Lower lobe of right lung (tissue), 2 donors: ENCODE measurements at regions not wholly inside any gene's neighbourhood (a gene's known extent, or its start where the extent isn't known, plus 50 kb on each side); places are given as distances from the start of the nearest gene placed in this dataset.

ENCODE experiments used
- ATAC-seq, 2 donors: fragments of 200-7000 bp; cut with Tn5 transposase; one replicate each; pipeline ENCODE4 v1.9.1; 2020 to 2022; ENCODE audit warnings: mild to moderate bottlenecking in 2 of 2, moderate library complexity in 2 of 2
- DNase-seq: peaks from one replicate; pipeline ENCODE4 v3.0.0-alpha.2; 2020
- H3K27ac ChIP-seq: fragments of 200-600 bp; one replicate; pipeline ENCODE4 v1.8.0; 2022
- H3K27me3 ChIP-seq: fragments of 200-600 bp; one replicate; pipeline ENCODE4 v1.8.0; 2022; ENCODE audit warnings: low read depth
- H3K36me3 ChIP-seq: fragments of 200-600 bp; one replicate; pipeline ENCODE4 v1.8.0; 2022; ENCODE audit warnings: mild to moderate bottlenecking
- H3K4me1 ChIP-seq: fragments of 200-600 bp; one replicate; pipeline ENCODE4 v1.8.0; 2022
- H3K4me3 ChIP-seq: fragments of 200-600 bp; one replicate; pipeline ENCODE4 v1.8.0; 2022; ENCODE audit warnings: mild to moderate bottlenecking
- H3K9me3 ChIP-seq: fragments of 200-600 bp; one replicate; pipeline ENCODE4 v1.8.0; 2022
- CTCF ChIP-seq: fragments of 200-600 bp; IDR thresholded peaks from one replicate; pipeline ENCODE4 v1.8.0; 2022; ENCODE audit warnings: antibody characterized with exemption, mild to moderate bottlenecking
- intact Hi-C: fragments of 100-400 bp; cut with DNase I; formaldehyde crosslinking; loops from one replicate; pipeline ENCODE4 v1.11.0; 2022
- donor health status: DM: no; HTN: yes; CAD: no; lungs with severe emphysema.

GRCh38 chrX:40154853-40155588, 57.3 kb upstream of the BCOR start:
- Histone ChIP-seq H3K27me3 (no peaks in the 10 kb centered on the region), H3K36me3 (no peaks in the 10 kb centered on the region), H3K4me1 (peaks cover 14% of the 10 kb centered on the region), H3K9me3 (no peaks in the 10 kb centered on the region), H3K27ac (peak overlapping the region; percentile 65), H3K4me3 (peak overlapping the region; percentile 52)
- intact Hi-C loops: no loop called here
- DNase-seq: peak; percentile 76
- no peak for TF ChIP-seq CTCF
- peak; percentile 57 to 63 for ATAC-seq

DNA sequence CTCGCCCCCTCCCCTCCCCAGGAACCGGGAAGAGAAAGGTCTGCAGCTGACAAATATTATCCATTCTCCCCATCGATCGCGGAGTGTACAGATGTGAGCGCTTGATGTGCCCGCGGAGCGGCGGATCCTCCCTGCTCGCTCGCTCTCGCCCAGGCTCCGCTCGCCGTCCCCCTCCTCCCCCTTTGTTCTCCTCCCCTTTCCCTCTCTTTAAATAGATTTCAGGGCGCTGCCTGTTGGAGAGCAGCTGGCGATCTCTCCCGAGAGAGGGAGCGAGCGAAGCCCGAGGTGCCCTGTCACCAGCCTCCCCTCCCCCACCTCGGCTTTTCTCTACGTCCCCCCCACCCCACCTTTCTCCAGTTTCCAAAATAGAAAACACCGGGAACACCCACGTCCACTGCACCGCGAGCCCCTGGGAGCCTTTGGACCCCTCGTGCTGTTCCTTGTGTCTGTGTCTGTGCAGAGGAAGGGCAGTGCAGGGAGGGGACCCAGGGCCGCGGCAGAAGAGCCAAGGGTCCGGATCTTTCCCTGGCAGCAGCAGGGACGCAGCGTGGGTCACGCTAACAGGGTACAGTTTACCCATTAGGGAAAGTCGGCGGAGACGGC, 56.6 kb upstream of the BCOR start:
- intact Hi-C loops: no loop called here
- Histone ChIP-seq H3K4me1 (peaks cover 17% of the 10 kb centered on the region), H3K9me3 (no peaks in the 10 kb centered on the region), H3K27me3 (no peaks in the 10 kb centered on the region), H3K36me3 (no peaks in the 10 kb centered on the region), H3K4me3 (peak overlapping the region; percentile 52), H3K27ac (peak overlapping the region; percentile 65)
- ATAC-seq: peak; percentile 6 to 13
- DNase-seq: no peak
- TF ChIP-seq CTCF: no peak

DNA sequence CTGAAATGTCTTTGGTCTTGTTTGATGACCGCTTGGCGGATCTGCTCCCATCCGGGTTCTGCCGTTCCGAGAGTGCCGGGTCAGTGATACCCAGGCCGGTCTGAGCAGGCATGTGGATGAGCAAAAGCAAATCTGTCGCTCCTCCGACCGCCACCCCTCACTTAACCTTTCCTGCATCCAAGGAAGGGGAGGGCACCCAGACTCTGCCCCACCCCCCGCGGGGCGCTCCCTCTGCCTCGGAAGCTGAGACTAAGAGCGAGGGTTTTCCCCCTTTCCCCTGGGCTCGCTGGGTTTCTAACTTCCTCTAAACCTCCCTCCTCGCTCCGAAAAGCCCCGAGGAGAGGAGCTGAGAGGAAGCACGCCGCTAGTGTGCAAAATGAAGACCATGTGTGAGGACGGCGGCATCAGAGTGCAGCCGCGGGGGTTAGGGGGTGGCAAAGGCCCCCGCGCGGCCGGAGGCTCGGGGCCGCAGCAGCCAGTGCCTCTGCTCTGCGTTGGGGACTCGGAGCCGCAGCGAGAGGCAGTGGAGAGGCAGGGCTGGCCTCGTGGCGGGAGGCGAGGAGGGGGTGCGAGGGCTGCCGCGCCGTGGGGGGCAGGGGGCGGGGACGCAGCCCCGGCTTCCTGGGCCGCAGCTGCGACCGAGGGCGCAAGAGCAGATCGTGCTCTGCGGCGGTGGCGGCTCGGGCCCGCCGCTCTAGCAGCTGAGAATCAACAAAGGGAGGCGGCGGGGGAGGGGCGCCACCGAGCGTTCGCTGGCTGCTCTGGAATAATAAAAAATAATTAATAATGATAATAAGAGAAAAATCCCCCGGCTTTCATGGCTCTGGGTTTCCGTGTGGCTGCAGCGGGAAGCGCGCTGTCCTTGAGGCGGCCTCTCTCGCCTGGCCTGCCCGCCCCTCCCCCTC, 55.8 kb upstream of the BCOR start:
- H3K9me3 ChIP-seq: no peaks in the 10 kb centered on the region
- no peaks in the 10 kb centered on the region for H3K36me3 ChIP-seq
- ATAC-seq (peak; percentile 24), DNase-seq (peak; percentile 65)
- H3K4me3 ChIP-seq: peak overlapping the region; percentile 52
- H3K4me1 ChIP-seq: peaks cover 24% of the 10 kb centered on the region
- TF ChIP-seq CTCF: peak; percentile 17
- peak overlapping the region; percentile 60 for H3K27ac ChIP-seq
- no peaks in the 10 kb centered on the region for H3K27me3 ChIP-seq
- intact Hi-C loops: no loop called here

DNA sequence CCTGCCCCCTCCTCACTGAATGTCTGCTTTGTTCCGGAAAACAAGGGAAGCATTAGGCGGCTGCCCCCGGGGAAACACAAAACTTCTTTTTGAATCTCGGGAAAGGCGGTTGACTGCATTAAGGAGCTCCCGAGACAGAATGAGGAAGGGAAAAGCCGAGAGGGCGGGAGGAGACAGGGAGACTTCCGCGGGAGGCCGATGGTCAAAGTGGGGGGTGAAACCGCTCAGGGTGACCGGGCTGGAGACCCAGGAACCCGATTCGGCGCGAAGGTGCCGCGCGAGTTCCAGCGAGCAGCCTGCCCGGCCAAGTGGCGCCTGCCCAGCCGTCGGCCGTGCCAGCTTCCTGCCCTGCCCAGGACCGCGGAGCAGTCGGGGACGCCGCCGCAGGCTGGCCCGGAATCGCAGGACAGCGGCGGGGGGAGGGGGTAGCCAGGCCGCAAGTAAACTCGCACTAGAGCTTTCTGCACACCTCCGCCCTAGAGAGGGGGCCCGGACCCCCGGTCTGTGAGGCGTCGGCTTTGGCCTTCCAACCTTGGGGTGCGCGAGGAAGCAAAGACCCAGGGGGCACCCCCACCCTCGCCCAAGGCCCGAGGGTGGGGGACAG, 55.1 kb upstream of the BCOR start:
- Histone ChIP-seq H3K9me3 (no peaks in the 10 kb centered on the region), H3K27me3 (no peaks in the 10 kb centered on the region), H3K27ac (peak overlapping the region; percentile 60), H3K36me3 (no peaks in the 10 kb centered on the region), H3K4me3 (peak overlapping the region; percentile 52), H3K4me1 (peaks cover 27% of the 10 kb centered on the region)
- ATAC-seq (peak; percentile 74 to 75), DNase-seq (peak; percentile 71)
- TF ChIP-seq CTCF: no peak
- intact Hi-C loops: no loop called here

DNA sequence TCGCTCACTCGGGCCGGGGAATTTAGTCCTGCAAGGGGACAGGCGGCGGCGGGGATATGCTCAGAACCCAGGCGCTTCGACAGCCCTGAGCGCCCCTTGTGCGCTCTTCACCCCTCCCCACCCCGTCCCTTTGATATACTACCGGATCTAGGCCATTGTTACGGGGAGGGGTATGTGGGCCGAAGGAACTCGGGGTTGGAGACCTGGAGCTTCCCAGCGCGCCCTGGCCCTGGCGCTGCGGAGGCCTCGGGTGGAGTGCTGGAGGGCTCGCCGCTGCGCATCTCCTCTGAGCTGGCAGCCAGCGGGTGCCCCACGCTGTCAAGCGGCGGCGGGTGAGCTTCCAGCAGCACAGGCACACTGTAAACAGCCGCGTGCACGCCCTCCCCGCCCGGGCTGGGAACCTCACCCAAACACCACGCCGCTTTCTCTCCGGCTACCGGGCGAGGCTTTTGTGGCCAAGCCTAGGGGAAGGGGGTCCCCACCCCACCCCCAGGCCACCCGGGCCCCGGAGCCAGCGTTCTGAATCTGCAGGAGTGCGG, 54.5 kb upstream of the BCOR start:
- no peak for TF ChIP-seq CTCF
- Histone ChIP-seq H3K27ac (peak overlapping the region; percentile 60), H3K27me3 (no peaks in the 10 kb centered on the region), H3K36me3 (no peaks in the 10 kb centered on the region), H3K4me3 (peak overlapping the region; percentile 52), H3K9me3 (no peaks in the 10 kb centered on the region), H3K4me1 (peaks cover 25% of the 10 kb centered on the region)
- DNase-seq (peak; percentile 59), ATAC-seq (peak; percentile 33)
- intact Hi-C loops: no loop called here
